NB4 (cell line): ENCODE measurements at regions not wholly inside any gene's neighbourhood (a gene's known extent, or its start where the extent isn't known, plus 50 kb on each side); places are given as distances from the start of the nearest gene placed in this dataset.

Source experiments
- DNase-seq: peaks from one replicate; pipeline ENCODE4 v3.0.0; 2010; ENCODE audit warnings: low read depth
- H3K4me3 ChIP-seq: one replicate; pipeline ENCODE4 v1.5.1; 2011; ENCODE audit warnings: mild to moderate bottlenecking, low read depth, low read length, moderate library complexity
- MYC ChIP-seq: IDR thresholded peaks from 2 replicates; pipeline ENCODE4 v1.6.1; 2011; ENCODE audit warnings: low read depth, low read length
- POLR2A ChIP-seq: IDR thresholded peaks from 2 replicates; pipeline ENCODE4 v1.6.1; 2011; ENCODE audit warnings: mild to moderate bottlenecking; ENCODE audit not compliant: insufficient read length; ENCODE audit errors: extremely low read depth
- TF ChIP-seq, protein P1 (sequence below): IDR thresholded peaks from 2 replicates; pipeline ENCODE4 v1.6.1; 2011; ENCODE audit warnings: low read depth, low read length
- TF ChIP-seq, protein P2 (sequence below): IDR thresholded peaks from one replicate; pipeline ENCODE4 v1.5.1; 2012; ENCODE audit warnings: low read depth, low read length

DNA sequence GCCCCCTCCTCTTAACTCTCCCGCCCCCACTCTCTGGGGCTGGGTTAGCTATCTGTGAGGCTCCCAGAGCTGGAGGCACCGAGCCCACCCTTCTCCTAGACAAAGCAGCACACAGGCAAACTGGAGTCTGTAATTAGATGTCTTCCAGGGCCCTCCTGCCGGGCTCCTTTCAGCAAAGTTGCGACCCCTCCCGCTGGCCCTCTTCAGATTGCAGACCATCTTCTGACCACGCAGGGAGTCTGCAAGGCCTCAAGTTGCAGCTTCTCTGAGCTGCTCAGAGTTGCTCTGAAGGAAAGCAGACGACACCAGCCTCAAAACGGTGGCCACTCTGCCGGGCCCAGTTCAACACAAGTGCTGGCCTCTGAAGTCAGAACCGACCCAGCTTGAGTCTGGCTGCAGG, 228.4 kb upstream of the COPS8 start:
- no peak for DNase-seq
- TF ChIP-seq, protein P1, sequence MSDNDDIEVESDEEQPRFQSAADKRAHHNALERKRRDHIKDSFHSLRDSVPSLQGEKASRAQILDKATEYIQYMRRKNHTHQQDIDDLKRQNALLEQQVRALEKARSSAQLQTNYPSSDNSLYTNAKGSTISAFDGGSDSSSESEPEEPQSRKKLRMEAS = no peak
- TF ChIP-seq MYC (no peak), POLR2A (no peak)
- TF ChIP-seq, protein P2, sequence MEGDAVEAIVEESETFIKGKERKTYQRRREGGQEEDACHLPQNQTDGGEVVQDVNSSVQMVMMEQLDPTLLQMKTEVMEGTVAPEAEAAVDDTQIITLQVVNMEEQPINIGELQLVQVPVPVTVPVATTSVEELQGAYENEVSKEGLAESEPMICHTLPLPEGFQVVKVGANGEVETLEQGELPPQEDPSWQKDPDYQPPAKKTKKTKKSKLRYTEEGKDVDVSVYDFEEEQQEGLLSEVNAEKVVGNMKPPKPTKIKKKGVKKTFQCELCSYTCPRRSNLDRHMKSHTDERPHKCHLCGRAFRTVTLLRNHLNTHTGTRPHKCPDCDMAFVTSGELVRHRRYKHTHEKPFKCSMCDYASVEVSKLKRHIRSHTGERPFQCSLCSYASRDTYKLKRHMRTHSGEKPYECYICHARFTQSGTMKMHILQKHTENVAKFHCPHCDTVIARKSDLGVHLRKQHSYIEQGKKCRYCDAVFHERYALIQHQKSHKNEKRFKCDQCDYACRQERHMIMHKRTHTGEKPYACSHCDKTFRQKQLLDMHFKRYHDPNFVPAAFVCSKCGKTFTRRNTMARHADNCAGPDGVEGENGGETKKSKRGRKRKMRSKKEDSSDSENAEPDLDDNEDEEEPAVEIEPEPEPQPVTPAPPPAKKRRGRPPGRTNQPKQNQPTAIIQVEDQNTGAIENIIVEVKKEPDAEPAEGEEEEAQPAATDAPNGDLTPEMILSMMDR = no peak
- H3K4me3 ChIP-seq = no peak overlapping the region

DNA sequence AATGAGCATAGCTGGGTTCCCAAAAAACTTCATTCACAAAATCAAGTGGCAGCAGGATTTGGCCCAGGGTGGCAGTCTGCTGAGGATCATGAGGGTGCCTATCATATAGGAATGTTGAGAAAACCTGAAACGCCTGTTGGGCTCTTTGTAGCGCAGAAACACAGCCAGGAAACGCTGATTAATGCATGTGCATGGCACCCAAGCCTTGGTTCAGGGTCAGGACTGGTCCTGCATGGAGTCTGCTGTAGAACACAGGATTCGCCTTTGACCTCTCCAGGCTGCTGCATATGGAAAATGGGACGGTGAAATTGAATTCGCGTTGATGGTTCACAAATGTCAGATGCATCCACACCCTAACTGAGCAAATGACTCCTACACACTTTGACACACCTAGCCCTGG, 227.9 kb upstream of the COPS8 start:
- no peak for TF ChIP-seq POLR2A
- no peak for TF ChIP-seq MYC
- TF ChIP-seq, protein P1 = no peak
- TF ChIP-seq, protein P2 = no peak
- no peak overlapping the region for H3K4me3 ChIP-seq
- DNase-seq = no peak

DNA sequence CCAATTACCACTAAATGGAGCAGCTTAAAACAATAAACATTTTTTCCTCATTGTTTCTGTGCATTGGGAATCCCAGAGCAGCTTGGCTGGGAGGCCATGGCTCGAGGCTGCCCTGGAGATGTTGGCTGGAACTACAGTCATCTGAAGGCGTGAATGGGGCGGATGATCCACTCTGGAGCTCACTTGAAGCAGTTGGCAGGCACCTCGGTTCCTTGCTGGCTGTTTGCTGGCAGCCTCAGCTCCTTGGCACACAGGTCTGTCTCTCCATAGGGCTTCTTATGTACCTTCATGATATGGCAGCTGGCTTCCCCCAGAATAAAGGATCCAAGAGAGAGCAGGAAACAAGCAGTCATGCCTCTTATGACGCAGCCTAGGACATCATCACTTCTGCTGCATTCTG, 227.0 kb upstream of the COPS8 start:
- no peak for DNase-seq
- H3K4me3 ChIP-seq = no peak overlapping the region
- TF ChIP-seq POLR2A = no peak
- TF ChIP-seq, protein P2 = no peak
- TF ChIP-seq, protein P1 = no peak
- no peak for TF ChIP-seq MYC

DNA sequence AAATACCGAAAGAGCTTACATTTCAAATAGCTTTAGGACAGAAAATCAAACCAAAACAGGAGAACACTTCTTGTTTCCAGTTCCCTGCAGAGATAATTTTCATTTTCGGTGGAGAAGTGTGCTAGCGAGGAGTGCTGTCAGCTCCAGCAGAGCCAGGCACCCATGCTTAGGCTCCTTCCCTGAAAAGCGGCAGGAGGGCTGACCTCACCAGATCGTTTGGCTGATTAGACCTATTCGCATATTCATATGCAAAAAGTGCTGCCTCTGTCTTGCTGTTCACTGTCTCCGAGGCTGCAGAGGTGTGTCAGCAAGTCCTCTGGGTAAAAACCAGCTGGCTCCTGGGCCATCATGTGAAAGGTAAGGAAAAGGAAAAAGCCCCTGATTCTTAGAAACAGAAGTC, 225.8 kb upstream of the COPS8 start:
- no peak overlapping the region for H3K4me3 ChIP-seq
- no peak for DNase-seq
- no peak for TF ChIP-seq MYC
- TF ChIP-seq, protein P1 = no peak
- TF ChIP-seq POLR2A = no peak
- TF ChIP-seq, protein P2 = no peak

DNA sequence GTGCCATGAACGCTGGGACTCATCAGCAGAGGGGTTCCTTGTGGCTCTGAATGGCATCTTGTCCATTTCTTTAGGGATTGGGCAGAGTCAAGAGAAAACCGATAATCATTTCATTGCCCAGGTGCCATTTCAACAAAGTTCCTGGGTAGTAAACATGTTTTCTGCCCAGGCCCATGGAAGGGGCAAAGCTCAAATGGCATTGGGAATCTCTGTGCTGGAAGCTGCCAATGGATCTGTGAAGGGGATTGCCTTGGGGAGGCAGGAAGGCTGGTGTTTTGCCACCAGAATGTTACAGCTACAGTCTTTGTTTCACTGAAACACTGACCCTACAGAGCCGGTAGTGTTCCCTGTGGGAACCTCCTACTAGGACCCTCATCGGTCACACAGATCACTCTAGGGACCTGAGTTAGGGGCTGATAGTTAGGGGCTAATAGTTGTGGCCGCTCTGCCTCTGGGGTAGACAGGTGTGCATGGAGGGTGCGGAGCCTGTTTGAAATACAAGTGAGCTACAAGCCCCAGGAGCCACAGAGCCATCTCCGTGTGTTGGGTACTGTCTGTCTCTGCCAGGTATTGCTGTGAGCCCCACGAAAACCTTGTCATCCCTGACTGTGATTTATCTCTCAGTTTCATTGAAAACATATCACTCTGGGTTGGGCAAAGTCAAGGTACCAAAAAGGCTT, 224.4 kb upstream of the COPS8 start:
- TF ChIP-seq MYC (no peak), POLR2A (no peak)
- TF ChIP-seq, protein P1 = no peak
- TF ChIP-seq, protein P2 = no peak
- H3K4me3 ChIP-seq = no peak overlapping the region
- no peak for DNase-seq
